HepG2 (cell line): ENCODE measurements at regions not wholly inside any gene's neighbourhood (a gene's known extent, or its start where the extent isn't known, plus 50 kb on each side); places are given as distances from the start of the nearest gene placed in this dataset.

Source experiments
- ATAC-seq: fragments of 200-7000 bp; cut with Tn5 transposase; 3 replicates; pipeline ENCODE4 v1.9.1; 2020; ENCODE audit warnings: mild to moderate bottlenecking, moderate library complexity
- BruUV-seq: library from RNA; stranded (reverse); fragments of 400-500 nt; replicated peaks from 2 replicates; lab custom pipeline; 2021; lab: Mats Ljungman, UMichigan
- CTCF ChIA-PET: fragments of 300-600 bp; formaldehyde crosslinking; extraction: SDS; loops from one replicate; lab custom pipeline; 2021; ENCODE audit warnings: low total read pairs, inconsistent platforms, low intra/inter-chr PET ratio; lab: Yijun Ruan, JAX
- POLR2A ChIA-PET: fragments of 350-600 bp; sonication (Branson Sonifier 250); formaldehyde crosslinking; loops from one replicate; lab custom pipeline; 2020; ENCODE audit warnings: antibody characterized with exemption, inconsistent platforms; lab: Yijun Ruan, JAX
- DNase-seq: peaks from one replicate; pipeline ENCODE4 v3.0.0-alpha.2; 2015; ENCODE audit warnings: low spot score
- FAIRE-seq: peaks from 3 replicates; lab custom pipeline; 2011; peaks lifted over from hg19 to GRCh38; lab: Jason Lieb, UNC
- H2AFZ ChIP-seq: one replicate; pipeline ENCODE4 v1.6.1; 2011; ENCODE audit warnings: low read length, inconsistent platforms
- H3K27ac ChIP-seq: fragments of 300-600 bp; 3 replicates; pipeline ENCODE4 v1.8.0; 2011; ENCODE audit warnings: mixed run types, mild to moderate bottlenecking, mixed read lengths, low read length, inconsistent platforms; ENCODE audit not compliant: insufficient read depth; ENCODE audit errors: extremely low read length
- H3K27me3 ChIP-seq, 2 experiments: fragments of 200-600 bp in 1 of 2; 2 replicates in 1 of 2; 3 replicates in 1 of 2; pipeline versions ENCODE4 v1.6.0 to v1.8.0; 2011; ENCODE audit warnings: low read length in 2 of 2, mild to moderate bottlenecking in 2 of 2, moderate library complexity in 2 of 2, inconsistent platforms in 1 of 2; ENCODE audit not compliant: insufficient read depth in 2 of 2, control insufficient read depth in 1 of 2
- H3K36me3 ChIP-seq, 2 experiments: fragments of 200-600 bp in 1 of 2; replicated peaks in 1 of 2; 2 replicates in 1 of 2; 3 replicates in 1 of 2; pipeline versions ENCODE4 v1.5.1 to v1.8.0; 2011; ENCODE audit warnings: low read length in 2 of 2, inconsistent platforms in 1 of 2; ENCODE audit not compliant: insufficient read depth in 2 of 2, control insufficient read depth in 1 of 2
- H3K4me1 ChIP-seq: 2 replicates; pipeline ENCODE4 v1.5.1; 2012; ENCODE audit warnings: low read length, inconsistent platforms; ENCODE audit not compliant: insufficient read depth
- H3K4me2 ChIP-seq: 2 replicates; pipeline ENCODE4 v1.6.0; 2011; ENCODE audit warnings: low read depth, low read length, inconsistent platforms
- H3K4me3 ChIP-seq, 3 experiments: fragments of 200-600 bp in 1 of 3; sonication (generic), shearing (Covaris generic) in 1 of 3; replicated peaks in 1 of 3; 2 replicates each; pipeline ENCODE4 v1.5.1; 2011 to 2016; ENCODE audit warnings: low read length in 3 of 3, inconsistent platforms in 2 of 3, low read depth in 2 of 3, mild to moderate bottlenecking in 2 of 3, control low read depth in 1 of 3, mixed read lengths in 1 of 3; ENCODE audit not compliant: insufficient read depth in 1 of 3
- H3K79me2 ChIP-seq: one replicate; pipeline ENCODE4 v1.6.1; 2011; ENCODE audit warnings: low read length, inconsistent platforms; ENCODE audit not compliant: insufficient read depth
- H3K9ac ChIP-seq: 2 replicates; pipeline ENCODE4 v1.6.0; 2011; ENCODE audit warnings: mild to moderate bottlenecking, low read depth, low read length, inconsistent platforms; ENCODE audit not compliant: insufficient read depth
- H3K9me3 ChIP-seq: 2 replicates; pipeline ENCODE4 v1.5.1; 2012; ENCODE audit warnings: mild to moderate bottlenecking, low read length
- H4K20me1 ChIP-seq: 2 replicates; pipeline ENCODE4 v1.6.0; 2011; ENCODE audit warnings: inconsistent platforms, mild to moderate bottlenecking, low read length, moderate library complexity; ENCODE audit not compliant: insufficient read depth
- BORCS8-MEF2B ChIP-seq: sonication (generic); formaldehyde crosslinking; IDR thresholded peaks from 2 replicates; pipeline ENCODE4 v1.8.0; 2022; ENCODE audit warnings: mild to moderate bottlenecking, missing genetic modification reagents
- FOXA1 ChIP-seq, 2 experiments: fragments of 450-650 bp in 1 of 2; sonication (generic) in 1 of 2; formaldehyde crosslinking in 1 of 2; IDR thresholded peaks; 2 replicates each; pipeline versions ENCODE4 v1.4.0 to v1.6.1; 2016 to 2020; ENCODE audit warnings: missing genetic modification reagents in 1 of 2
- HNRNPK ChIP-seq: fragments of 200-400 bp; formaldehyde crosslinking; IDR thresholded peaks from 2 replicates; pipeline ENCODE4 v1.6.1; 2018; ENCODE audit warnings: low read length, low read depth, moderate library complexity, mild to moderate bottlenecking; ENCODE audit not compliant: poor library complexity, severe bottlenecking
- PITX1 ChIP-seq: sonication (generic); formaldehyde crosslinking; IDR thresholded peaks from 2 replicates; pipeline ENCODE4 v1.5.1; 2020; ENCODE audit warnings: mild to moderate bottlenecking, missing genetic modification reagents
- TCF12 ChIP-seq, 2 experiments: fragments of 450-650 bp in 1 of 2; sonication (generic) in 1 of 2; formaldehyde crosslinking in 1 of 2; IDR thresholded peaks; 2 replicates each; pipeline versions ENCODE4 v1.6.1 to v1.8.0; 2017 to 2022; ENCODE audit warnings: antibody characterized with exemption in 1 of 2, mild to moderate bottlenecking in 1 of 2, missing genetic modification reagents in 1 of 2, moderate library complexity in 1 of 2
- TMF1 ChIP-seq: sonication (generic); formaldehyde crosslinking; IDR thresholded peaks from 2 replicates; pipeline ENCODE4 v1.8.1; 2022; ENCODE audit warnings: low read depth, missing genetic modification reagents
- ZNF562 ChIP-seq: sonication (generic); formaldehyde crosslinking; IDR thresholded peaks from 2 replicates; pipeline ENCODE4 v1.8.0; 2022; ENCODE audit warnings: missing genetic modification reagents, borderline replicate concordance
- ZNF768 ChIP-seq: sonication (generic); formaldehyde crosslinking; IDR thresholded peaks from 2 replicates; pipeline ENCODE4 v1.4.0; 2020; ENCODE audit warnings: missing genetic modification reagents
- WGBS: methylation state at CpG from one replicate; pipeline ENCODE4 v1.1.6; 2017; ENCODE audit warnings: low lambda C conversion rate; 5-methylcytosine and 5-hydroxymethylcytosine counted together
- in situ Hi-C: cut with HindIII; loops from 2 replicates; pipeline ENCODE4 v1.10.0; 2017; ENCODE audit warnings: low pct_unique_long_range_greater_than_20kb; ENCODE audit not compliant: extremely low pct_ligation_motif_present
- intact Hi-C: fragments of 100-400 bp; cut with micrococcal nuclease; formaldehyde crosslinking; loops from one replicate; pipeline ENCODE4 v1.10.0; 2022; ENCODE audit not compliant: unreplicated experiment
- TF ChIP-seq, protein P1 (sequence below), 2 experiments: sonication (generic) in 1 of 2; formaldehyde crosslinking in 1 of 2; IDR thresholded peaks; 2 replicates each; pipeline versions ENCODE4 v1.6.1 to v1.9.0; 2014 to 2022; ENCODE audit warnings: antibody characterized with exemption in 1 of 2, borderline replicate concordance in 1 of 2, inconsistent platforms in 1 of 2, low read depth in 1 of 2, missing genetic modification reagents in 1 of 2
- TF ChIP-seq, protein P2 (sequence below): sonication (generic); formaldehyde crosslinking; IDR thresholded peaks from 2 replicates; pipeline ENCODE4 v1.4.0; 2020; ENCODE audit warnings: mild to moderate bottlenecking, low read depth, missing genetic modification reagents
- TF ChIP-seq, protein P3 (sequence below): sonication (generic); formaldehyde crosslinking; IDR thresholded peaks from 2 replicates; pipeline ENCODE4 v1.4.0; 2020; ENCODE audit warnings: missing genetic modification reagents

DNA sequence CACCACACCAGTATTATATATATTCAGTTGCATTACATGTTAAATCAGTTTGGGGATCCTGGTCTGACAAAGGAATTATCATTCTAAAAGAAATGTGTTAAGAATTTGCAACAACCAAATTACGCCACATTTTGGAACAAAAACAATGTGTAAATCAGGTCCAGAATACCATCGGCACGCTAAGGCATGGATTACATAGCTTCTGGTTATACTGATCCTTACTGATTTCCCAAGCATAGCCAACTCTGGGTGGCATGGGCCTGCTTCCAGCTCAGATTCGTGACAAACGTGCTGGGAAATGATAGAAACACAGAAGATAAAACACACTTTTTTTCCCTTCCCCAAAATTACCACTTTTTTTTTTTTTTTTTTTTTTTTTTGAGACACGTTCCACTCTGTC lies 660.0 kb downstream of the SORCS1 start:
- Histone ChIP-seq H3K4me1 (no peaks in the 10 kb centered on the region), H4K20me1 (no peaks in the 10 kb centered on the region), H3K4me2 (no peak overlapping the region), H3K79me2 (no peaks in the 10 kb centered on the region), H3K9ac (no peak overlapping the region), H2AFZ (no peak overlapping the region), H3K27me3 (no peaks in the 10 kb centered on the region), H3K9me3 (peaks cover 89% of the 10 kb centered on the region), H3K36me3 (no peaks in the 10 kb centered on the region), H3K27ac (no peak overlapping the region), H3K4me3 (no peak overlapping the region)
- intact Hi-C loops, result no loop called here
- in situ Hi-C loops, result no loop called here
- FAIRE-seq (no peak), ATAC-seq (no peak), DNase-seq (no peak)
- ChIA-PET CTCF (no interaction called here), POLR2A (no interaction called here)
- 14% methylated on average over 6 of the region's 6 CpGs for WGBS
- BruUV-seq, result no TSS peak
- no peak for TF ChIP-seq ZNF768
- TF ChIP-seq, protein P1, sequence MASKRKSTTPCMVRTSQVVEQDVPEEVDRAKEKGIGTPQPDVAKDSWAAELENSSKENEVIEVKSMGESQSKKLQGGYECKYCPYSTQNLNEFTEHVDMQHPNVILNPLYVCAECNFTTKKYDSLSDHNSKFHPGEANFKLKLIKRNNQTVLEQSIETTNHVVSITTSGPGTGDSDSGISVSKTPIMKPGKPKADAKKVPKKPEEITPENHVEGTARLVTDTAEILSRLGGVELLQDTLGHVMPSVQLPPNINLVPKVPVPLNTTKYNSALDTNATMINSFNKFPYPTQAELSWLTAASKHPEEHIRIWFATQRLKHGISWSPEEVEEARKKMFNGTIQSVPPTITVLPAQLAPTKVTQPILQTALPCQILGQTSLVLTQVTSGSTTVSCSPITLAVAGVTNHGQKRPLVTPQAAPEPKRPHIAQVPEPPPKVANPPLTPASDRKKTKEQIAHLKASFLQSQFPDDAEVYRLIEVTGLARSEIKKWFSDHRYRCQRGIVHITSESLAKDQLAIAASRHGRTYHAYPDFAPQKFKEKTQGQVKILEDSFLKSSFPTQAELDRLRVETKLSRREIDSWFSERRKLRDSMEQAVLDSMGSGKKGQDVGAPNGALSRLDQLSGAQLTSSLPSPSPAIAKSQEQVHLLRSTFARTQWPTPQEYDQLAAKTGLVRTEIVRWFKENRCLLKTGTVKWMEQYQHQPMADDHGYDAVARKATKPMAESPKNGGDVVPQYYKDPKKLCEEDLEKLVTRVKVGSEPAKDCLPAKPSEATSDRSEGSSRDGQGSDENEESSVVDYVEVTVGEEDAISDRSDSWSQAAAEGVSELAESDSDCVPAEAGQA (IDR thresholded peaks at IDR 0.05; ENCODE audit: low read depth), result no peak
- TF ChIP-seq, protein P1 (CRISPR knock-in tag; IDR thresholded peaks at IDR 0.05; ENCODE audit: borderline replicate concordance), result no peak
- TF ChIP-seq ZNF562 (CRISPR knock-in tag), result no peak
- TF ChIP-seq, protein P2, sequence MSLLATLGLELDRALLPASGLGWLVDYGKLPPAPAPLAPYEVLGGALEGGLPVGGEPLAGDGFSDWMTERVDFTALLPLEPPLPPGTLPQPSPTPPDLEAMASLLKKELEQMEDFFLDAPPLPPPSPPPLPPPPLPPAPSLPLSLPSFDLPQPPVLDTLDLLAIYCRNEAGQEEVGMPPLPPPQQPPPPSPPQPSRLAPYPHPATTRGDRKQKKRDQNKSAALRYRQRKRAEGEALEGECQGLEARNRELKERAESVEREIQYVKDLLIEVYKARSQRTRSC (CRISPR knock-in tag), result no peak
- TF ChIP-seq TCF12 (IDR thresholded peaks at IDR 0.05), result no peak
- no peak for TF ChIP-seq TCF12 (CRISPR knock-in tag; IDR thresholded peaks at IDR 0.05)
- TF ChIP-seq FOXA1 (IDR thresholded peaks at IDR 0.05), result no peak
- TF ChIP-seq FOXA1 (CRISPR knock-in tag; IDR thresholded peaks at IDR 0.05), result no peak
- no peak for TF ChIP-seq BORCS8-MEF2B
- TF ChIP-seq, protein P3, sequence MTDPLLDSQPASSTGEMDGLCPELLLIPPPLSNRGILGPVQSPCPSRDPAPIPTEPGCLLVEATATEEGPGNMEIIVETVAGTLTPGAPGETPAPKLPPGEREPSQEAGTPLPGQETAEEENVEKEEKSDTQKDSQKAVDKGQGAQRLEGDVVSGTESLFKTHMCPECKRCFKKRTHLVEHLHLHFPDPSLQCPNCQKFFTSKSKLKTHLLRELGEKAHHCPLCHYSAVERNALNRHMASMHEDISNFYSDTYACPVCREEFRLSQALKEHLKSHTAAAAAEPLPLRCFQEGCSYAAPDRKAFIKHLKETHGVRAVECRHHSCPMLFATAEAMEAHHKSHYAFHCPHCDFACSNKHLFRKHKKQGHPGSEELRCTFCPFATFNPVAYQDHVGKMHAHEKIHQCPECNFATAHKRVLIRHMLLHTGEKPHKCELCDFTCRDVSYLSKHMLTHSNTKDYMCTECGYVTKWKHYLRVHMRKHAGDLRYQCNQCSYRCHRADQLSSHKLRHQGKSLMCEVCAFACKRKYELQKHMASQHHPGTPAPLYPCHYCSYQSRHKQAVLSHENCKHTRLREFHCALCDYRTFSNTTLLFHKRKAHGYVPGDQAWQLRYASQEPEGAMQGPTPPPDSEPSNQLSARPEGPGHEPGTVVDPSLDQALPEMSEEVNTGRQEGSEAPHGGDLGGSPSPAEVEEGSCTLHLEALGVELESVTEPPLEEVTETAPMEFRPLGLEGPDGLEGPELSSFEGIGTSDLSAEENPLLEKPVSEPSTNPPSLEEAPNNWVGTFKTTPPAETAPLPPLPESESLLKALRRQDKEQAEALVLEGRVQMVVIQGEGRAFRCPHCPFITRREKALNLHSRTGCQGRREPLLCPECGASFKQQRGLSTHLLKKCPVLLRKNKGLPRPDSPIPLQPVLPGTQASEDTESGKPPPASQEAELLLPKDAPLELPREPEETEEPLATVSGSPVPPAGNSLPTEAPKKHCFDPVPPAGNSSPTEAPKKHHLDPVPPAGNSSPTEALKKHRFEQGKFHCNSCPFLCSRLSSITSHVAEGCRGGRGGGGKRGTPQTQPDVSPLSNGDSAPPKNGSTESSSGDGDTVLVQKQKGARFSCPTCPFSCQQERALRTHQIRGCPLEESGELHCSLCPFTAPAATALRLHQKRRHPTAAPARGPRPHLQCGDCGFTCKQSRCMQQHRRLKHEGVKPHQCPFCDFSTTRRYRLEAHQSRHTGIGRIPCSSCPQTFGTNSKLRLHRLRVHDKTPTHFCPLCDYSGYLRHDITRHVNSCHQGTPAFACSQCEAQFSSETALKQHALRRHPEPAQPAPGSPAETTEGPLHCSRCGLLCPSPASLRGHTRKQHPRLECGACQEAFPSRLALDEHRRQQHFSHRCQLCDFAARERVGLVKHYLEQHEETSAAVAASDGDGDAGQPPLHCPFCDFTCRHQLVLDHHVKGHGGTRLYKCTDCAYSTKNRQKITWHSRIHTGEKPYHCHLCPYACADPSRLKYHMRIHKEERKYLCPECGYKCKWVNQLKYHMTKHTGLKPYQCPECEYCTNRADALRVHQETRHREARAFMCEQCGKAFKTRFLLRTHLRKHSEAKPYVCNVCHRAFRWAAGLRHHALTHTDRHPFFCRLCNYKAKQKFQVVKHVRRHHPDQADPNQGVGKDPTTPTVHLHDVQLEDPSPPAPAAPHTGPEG, result no peak
- TF ChIP-seq PITX1 (CRISPR knock-in tag), result no peak
- no peak for TF ChIP-seq HNRNPK
- no peak for TF ChIP-seq TMF1 (CRISPR knock-in tag)
